GM21576 (cell line): ENCODE measurements at regions not wholly inside any gene's neighbourhood (a gene's known extent, or its start where the extent isn't known, plus 50 kb on each side); places are given as distances from the start of the nearest gene placed in this dataset.

Experiments used
- ATAC-seq: cut with Tn5 transposase; IDR thresholded peaks from one replicate; pipeline ENCODE4 v1.9.1; 2021; ENCODE audit warnings: mild to moderate bottlenecking, moderate library complexity; ENCODE audit not compliant: unreplicated experiment

DNA sequence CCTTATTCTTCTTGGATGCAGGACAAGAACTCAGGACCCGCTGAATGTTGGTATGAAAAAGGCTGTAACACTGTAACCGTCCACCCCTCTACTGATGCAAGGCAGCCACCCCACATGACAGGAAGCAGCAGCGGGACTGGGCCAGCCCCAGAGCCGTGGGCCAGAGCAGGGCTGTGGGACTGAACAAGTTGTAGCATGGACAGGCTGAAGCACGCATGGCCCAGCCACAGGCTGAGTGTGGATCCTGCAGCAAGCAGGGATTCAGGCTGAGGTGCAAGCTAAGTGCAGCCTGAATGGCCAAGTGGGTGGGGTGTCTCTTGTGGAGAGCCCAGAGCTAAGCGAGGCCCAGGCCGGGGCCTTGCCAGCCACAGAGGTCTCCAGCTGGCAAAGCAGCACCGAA lies 632.2 kb downstream of the SPOCK3 start:
- no peak for ATAC-seq

DNA sequence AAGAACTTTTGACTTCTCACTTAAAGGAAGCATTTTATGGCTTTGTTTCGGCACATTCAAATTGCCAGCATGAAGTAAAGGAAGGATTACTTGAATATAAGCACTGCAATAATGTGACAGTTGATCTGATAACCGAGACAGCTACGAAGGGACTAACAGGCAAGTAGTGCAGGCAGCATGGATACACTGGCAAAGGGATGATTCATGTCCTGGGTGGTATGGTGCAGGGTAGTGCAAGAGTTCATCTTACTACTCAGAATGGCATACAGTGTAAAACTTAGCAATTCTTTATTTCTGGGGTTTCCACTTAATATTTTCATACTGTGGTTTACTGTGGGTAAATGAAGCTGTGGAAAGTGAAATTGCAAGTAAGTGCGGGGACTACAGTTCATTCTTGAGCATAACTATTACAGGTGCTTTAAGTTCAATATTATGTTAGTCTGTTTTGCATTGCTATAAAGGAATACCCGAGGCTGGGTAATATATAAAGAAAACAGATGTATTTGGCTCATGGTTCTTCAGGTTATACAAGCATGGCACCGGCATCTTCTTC lies 611.8 kb downstream of the SPOCK3 start:
- ATAC-seq, result no peak

DNA sequence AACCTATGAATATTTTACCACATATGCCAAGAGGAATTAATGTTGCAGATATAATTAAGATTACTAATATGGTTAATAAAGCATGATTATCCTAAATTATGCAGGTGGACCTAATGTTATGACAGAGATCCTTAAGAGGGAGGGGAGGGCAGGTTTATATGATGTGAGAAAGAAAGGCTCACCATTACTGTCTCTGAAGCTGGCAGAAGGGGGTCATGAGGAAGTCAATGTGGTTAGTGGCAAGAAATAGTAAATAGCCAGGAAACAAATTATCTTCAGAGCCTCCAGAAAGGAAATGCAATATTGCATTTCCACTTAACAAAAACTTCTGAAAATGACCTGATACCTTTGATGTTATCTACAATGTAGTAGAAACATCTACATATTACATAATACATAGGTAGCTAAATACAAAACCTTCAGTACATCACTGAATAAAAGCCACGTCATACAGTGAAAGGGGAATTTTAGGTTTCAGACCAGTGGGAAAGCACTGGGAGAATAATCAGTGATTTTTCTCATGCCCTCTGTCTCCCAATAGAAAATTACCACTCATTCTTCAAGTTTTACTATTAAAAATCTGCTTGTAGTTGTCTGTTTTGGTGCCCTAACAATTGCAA lies 609.2 kb downstream of the SPOCK3 start:
- ATAC-seq, result peak; percentile 46

DNA sequence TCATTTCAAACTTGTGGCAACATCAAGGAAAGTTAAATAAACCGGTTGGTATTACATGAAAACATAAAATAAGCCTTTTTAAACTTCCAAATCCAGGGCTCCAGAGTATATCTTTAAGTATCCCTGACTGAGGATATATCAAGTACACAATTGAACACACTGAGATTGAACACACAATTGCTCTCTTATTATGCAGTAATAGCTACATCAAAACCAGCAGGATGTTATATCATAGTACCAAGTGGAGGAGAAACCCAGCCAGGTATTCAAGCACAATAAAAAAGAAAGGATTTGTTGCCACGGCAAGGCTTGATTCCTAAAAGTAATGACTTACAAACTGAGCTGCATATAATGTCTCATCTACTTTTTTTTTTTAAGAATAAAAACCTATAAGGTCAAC lies 605.8 kb downstream of the SPOCK3 start:
- ATAC-seq, result no peak

DNA sequence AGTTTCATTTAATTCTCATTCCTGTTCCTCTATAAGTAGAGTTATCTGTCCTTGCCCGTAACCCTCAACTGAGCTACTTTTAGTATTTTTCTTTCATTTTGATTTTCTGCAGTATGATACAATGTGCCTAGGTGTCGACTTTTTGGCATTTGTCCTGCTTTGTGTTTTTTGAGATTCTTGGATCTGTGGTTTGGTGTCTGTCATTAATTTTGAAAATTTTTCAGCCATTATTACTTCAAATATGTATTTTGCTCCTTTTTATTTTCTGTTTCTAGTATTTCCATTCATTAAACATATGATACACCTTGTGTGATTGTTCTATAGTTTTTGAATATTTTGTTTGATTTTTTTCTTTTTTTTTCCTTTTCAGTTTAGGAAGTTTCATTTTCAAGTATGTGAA lies 598.9 kb downstream of the SPOCK3 start:
- ATAC-seq, result no peak

DNA sequence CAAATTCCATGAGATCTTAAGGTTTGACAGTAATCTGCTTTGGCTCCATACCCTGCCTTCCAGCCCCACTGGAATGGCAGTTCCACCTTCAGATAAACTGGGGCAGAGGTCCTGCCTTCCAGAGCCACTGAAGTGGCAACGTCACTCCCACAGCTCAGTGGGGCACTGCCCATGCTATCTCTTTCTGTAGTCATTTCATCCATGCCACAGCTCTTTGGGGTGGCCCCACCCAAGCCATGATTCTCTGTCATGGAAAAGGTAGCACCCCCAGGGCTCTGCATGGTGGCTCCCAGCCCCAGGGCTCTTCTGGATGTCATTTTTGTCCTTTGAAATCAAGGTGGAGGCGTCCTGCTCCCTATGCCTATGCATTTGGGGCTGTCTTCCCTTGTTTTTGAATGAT lies 596.5 kb downstream of the SPOCK3 start:
- ATAC-seq, result no peak

DNA sequence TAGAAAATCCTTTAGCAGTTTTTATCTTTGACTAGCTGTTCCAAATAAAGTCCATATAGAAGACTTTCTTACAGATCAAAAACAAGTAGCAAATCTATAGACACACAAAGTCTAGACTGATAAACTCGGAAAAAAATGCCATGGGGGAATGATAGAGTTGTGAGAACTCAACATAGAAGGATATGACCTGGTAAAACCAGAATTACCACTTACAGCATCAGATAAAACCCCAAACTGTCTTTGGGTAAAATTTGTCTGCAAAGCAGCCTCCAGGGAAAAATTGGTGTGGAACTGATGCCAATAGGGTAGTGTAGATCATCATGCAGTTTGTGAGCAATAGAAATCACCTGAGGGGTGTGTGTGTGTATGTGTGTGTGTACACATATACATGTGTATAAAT lies 579.1 kb downstream of the SPOCK3 start:
- ATAC-seq, result no peak

DNA sequence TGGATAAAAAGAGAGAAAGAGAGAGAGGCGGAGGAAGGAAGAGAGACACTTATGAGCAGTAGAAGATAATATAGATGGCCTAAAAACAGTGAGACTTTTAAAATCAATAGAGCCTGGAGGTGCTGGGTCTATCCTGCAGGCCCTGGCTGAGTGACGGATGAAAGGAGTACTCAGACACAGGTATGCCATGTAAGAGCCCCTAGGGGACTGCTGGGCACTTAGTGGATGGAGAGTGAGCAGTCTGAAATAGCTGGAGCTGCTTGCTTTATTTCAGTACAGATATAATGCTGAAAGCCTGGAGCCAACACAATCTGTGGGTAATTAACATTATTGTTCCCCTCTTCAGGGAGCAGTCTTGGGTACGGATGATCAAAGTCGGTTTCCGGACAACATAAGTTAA lies 578.6 kb downstream of the SPOCK3 start:
- no peak for ATAC-seq

DNA sequence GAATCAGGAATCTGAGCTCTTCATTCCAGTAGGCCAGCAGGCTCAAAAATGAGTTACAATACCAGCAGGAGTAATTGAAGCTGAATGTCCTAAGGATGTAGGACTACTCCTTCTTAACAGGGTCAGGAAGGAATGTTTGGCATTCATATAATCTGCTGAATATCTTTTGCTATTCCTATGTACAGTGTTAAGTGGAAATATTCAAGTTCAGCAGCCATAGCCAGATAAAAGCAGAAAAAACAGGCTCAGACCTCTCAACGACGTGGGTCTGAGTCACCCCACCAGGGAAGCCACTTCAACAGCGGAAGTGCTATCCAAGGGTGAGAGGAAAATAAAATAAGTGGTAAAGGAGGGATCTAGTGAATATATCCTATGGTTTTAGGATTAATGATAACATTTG lies 577.0 kb downstream of the SPOCK3 start:
- no peak for ATAC-seq

DNA sequence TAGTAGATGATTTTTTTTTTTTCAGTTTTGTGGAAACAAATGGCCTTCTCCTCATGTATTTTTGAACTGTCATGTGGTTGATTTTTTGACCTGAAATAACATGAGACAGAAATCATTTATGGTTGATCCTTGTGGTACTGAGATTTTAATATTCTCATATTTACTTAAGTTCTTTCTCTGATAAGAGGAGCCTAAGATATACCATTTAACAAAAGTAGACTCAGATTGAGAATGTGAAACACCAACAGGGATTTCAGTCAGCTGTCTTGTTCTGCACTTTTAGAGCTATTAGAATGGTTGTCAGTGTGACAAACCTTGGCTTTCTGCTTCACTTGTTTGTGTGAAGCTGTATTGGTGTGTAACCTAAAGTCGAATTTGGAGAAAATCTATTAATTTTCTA lies 575.7 kb downstream of the SPOCK3 start:
- peak; percentile 40 for ATAC-seq

DNA sequence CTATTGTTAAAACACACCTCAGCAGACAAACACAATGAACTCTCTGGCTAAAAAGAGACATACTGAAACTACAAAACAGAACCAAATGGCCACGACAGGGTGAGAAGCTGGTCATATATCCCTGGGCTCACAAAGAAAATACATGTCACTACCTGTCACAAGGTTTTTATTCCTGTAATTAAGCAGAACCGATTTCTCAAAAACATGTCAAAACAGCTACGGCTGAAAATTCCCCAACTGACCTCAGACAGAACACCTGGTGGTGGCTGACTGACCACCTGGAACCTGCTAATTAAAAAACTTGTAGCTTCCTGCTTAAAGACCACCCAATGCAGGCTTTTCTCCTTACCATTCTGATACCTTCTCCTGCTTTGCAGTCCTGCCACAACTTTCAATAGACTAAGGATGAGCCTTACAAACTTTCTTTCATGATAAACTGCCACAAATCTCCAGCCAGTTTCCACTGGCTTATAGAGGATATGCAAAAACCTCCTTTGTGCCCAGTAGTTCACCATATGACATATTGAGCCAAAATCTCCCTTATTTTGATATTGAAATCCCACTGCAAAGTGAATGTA lies 571.9 kb downstream of the SPOCK3 start:
- ATAC-seq, result peak; percentile 89

DNA sequence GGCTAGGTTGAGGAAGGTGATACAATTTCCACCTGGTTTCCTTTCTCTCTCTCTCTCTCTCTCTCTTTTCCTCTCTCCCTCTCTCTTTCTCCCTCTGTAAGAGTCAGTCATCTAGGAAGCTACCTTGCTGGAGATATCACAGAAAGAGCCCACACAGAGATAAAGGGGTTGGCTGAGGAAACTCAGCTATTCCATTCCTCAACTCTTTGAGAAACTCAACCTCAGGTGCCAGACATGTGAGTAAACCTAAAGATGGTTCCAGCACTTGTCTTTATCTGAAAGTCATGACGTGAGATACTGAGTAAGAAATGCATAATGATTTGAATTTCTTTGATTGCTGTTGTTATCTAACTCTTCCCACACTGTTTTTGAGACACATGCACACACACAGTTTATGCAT lies 564.0 kb downstream of the SPOCK3 start:
- no peak for ATAC-seq

DNA sequence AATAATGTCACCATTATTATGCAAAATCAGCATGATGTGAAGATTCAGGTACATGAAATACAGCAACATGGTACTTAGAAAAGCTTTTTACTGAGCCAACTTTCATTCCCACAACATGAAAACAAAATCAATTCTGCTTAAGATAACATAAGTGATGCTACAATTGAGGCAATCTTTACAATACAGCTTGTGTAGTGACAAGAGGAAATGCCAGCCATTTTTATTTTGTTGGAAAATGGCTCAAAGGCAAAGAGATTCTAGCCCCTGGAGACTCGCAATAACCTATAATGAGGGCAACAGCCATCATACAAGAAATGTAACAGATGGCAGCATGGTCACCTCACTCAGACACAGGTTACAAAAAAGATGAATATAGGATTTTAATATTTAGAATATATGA lies 560.4 kb downstream of the SPOCK3 start:
- ATAC-seq, result no peak

DNA sequence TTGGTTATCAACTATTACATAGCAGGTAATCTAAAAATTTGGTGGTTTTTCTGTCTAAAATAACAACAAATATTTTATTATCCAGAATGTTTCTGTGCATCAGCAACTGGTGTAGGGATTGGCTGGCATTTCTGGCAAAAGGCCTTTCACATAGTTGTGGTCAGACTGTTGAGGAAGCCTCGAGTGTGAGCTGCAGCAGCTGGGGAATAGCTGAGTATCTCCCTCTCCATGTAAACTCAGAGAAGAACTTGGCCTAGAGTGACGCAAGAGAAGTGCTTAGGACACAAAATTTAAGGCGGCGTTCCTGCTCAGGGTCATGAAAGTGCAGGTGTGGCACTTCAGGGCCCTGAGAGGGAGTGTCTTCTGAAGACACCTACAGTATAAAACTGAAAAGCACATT lies 558.9 kb downstream of the SPOCK3 start:
- ATAC-seq, result no peak

DNA sequence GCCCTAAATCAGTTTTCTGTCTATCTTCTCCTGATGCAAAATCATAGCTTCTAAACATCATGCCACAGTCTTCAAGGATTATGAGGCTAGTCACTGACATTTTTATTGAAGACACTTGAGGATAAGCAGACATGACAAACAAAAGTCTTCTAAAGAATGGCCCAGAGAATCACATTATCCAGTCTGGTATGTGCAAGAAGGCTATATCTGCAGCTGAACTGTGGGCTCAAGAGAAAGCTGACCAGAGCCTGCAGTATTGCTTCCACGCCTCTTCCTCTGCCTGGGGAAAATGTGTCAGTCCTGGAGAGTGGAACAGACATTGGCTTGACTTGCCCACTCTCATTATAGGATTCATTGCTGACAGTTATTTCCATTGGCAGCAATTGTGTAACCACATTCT lies 553.5 kb downstream of the SPOCK3 start:
- no peak for ATAC-seq

DNA sequence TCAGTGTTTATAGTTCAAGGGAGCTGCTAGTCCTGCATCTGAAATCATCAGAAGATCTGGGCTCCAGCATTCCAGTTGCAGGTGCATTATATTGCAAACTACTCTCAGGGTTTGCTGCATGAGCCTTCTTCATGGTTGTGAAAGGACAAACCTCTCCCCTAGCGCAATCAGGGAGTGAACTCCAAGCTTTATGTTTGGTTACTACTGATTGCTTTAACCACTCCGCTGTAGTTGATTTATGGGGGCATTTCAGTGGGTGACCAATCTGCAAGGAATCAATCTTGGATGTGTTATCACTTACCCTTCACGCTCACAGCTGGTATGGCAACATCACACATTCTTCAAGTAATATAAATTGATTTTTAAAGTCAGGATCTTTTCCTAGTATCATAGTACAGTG lies 552.1 kb downstream of the SPOCK3 start:
- no peak for ATAC-seq
